ENCODE measurements at regions not wholly inside any gene's neighbourhood (a gene's known extent, or its start where the extent isn't known, plus 50 kb on each side); places are given as distances from the start of the nearest gene placed in this dataset.

GRCh38 chr12:75846102-75846501 is 185.5 kb downstream of the PHLDA1 start:
- TF ChIP-seq POLR2A (IDR thresholded peaks at IDR 0.05), result no peak
- TF ChIP-seq, protein P1, sequence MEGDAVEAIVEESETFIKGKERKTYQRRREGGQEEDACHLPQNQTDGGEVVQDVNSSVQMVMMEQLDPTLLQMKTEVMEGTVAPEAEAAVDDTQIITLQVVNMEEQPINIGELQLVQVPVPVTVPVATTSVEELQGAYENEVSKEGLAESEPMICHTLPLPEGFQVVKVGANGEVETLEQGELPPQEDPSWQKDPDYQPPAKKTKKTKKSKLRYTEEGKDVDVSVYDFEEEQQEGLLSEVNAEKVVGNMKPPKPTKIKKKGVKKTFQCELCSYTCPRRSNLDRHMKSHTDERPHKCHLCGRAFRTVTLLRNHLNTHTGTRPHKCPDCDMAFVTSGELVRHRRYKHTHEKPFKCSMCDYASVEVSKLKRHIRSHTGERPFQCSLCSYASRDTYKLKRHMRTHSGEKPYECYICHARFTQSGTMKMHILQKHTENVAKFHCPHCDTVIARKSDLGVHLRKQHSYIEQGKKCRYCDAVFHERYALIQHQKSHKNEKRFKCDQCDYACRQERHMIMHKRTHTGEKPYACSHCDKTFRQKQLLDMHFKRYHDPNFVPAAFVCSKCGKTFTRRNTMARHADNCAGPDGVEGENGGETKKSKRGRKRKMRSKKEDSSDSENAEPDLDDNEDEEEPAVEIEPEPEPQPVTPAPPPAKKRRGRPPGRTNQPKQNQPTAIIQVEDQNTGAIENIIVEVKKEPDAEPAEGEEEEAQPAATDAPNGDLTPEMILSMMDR (IDR thresholded peaks at IDR 0.05), result no peak

All from heart left ventricle (tissue), 13 donors.